ENCODE measurements at regions not wholly inside any gene's neighbourhood (a gene's known extent, or its start where the extent isn't known, plus 50 kb on each side); places are given as distances from the start of the nearest gene placed in this dataset.
"Not testable (repeated sequence)": the region's sequence is repeated elsewhere in the genome, so short reads cannot be mapped to it uniquely, and the experiment has no call there.

DNA sequence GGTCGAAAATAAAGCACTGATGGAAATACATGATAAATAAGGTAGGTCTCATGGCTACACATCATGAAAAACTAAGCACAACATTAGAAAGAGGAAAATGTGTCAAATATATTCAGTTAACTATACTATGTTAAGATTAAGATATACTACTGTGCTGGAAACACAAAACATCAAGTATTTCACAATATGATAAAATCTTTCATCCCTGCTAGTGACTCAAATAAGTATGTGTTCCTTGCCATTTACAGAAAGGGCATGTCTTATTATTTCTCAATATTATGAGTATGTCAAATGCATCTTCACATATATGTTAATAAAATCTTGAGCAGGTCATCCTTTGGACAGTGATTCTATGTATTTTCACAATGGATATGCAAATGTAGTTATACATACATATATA is 1260.1 kb upstream of the ADGRL2 start:
- DNase-seq = no peak

DNA sequence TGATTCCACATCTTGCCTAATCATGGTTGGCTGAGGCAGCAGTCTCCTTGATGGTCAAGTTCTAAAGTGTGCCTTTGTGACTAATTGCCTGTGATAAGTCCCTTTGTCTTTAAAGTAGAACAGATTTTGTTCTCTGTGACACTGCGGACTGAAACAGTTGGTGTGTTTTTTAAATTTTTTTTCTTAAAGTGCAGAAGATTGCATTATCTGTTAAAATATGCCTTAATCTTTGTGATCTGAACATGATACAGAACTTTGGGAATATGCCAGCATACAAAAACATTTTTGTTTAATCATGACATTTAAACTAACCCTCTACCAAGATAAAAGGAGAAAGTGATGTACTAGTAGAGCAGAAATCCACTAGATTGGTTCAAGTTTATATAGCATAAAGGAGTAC is 1260.6 kb upstream of the ADGRL2 start:
- DNase-seq = no peak

DNA sequence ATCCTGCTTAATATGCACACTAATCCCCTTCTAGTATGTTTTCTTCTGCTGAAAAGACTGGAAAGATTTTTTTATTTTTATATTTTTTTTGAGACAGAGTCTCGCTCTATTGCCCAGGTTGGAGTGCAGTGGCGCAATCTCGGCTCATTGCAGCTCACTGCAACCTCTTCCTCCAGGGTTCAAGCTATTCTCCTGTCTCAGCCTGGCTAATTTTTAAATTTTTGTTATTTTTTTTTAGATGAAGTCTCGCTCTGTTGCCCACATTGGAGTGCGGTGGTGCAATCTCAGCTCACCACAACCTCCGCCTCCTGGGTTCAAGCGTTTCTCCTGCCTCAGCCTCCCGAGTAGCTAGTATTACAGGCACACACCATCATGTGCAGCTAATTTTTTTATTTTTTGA is 1261.4 kb upstream of the ADGRL2 start:
- not testable (repeated sequence) for DNase-seq

DNA sequence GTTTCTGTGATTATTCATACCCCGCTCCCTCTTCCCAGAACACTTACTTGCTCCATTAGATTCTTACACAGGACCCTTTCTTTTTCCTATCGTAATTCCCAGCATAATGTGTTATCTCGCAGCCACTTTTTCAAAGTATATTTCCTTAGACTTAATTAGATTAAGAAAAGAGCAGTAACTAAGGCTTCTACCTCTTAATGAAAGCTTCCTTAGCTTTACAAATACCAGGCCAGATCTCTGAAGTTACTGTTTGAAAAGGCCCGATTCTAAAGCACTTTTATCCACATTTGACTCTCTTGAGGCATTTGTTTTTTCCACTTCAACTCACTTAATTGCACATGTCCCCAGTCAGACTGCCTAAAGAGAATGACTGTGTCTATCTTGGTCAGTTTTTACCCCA is 1264.3 kb upstream of the ADGRL2 start:
- no peak for DNase-seq

DNA sequence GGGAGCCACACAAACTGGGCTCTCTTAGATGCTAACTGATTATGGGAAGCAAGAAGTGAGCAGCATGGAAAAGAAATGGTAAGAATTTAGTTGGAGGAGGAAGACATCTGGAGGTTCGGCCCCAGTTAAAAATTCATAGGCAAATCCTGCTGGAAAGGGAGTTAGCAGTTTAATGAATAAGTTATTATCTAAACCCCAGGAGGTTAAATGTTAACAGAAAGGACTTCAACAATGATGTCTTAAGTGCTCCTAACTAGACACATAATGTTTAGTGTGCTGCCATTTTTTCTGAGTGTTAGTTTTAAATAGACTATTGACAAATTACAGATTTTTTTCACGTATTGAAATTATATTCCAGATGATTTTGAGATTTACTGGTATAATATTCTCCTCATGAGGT is 1265.3 kb upstream of the ADGRL2 start:
- DNase-seq = no peak

DNA sequence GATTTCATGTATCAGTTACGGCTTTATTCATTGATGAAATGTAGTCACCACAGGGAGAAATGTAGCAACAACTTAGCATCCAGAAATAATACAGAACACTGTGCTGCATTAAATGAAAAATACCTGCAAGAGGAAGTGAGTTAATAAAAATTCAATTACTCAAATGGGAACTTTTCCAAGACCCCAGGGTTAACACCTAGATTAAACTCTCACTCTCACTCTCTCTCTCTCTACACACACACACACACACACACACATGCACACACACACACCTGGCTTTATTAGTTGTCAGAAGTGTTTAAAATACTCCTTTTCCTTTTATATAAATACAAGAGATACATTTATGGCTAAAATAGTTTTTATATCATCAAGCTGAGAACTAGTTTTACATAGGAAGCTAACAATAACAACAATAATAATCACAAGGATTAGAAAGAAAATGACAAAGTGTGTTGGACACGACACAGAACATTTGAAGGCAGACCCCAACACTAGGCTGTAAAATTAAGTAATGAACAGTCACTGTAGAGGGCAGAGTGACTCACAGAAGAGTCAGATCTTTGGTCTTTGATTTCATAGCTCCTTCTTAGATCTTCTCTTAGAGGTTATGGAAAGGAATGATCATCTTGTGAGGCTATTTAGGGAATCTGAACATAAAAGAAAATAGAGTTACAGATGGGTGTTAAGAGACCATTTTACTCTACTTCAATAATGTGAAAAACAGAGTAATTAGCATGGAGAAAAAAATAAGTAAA is 1266.0 kb upstream of the ADGRL2 start:
- DNase-seq = no peak

DNA sequence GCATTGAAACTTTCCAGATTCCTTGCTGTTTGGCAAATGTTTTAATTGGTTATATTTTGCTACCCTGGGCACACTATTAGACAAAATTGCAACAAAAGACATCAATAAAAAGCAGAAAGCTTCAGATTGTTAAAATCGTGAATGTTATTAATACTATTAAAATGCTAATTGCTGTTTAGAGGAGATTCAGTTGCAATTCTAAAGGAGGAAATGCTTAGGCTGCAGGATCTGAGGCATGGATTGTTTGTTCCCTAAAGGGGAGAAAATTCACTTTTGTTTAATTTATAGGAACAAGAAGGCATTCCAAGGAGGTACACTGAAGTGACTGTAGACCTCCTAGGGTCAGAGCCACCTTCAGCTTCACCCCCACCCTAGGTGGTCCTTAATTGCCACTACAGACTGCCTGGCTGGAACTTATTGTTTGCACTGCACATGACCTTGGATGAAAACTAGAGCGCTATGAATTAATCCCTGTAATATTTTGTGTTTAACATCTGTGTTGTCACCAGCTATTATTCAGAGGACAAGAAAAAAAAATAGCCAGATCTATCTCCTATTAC is 1266.9 kb upstream of the ADGRL2 start:
- no peak for DNase-seq

DNA sequence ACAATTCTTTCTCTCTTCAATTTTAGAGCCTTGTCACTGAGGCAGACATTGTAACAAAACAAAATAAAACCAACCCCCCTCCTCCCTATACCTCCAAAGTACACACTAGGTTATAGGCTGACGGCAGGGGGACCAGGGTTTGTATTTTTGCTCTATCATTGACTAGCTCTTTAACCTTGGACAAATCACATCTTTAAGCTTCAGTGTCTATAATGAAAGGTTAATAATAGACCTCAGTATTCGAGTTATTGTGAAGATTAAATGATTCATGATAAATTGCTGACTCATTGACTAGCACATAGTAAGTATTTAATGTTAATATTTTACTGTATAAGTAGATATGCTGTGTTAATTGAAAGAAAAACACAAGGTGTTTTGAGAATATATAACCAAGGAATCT is 1267.6 kb upstream of the ADGRL2 start:
- DNase-seq = no peak

DNA sequence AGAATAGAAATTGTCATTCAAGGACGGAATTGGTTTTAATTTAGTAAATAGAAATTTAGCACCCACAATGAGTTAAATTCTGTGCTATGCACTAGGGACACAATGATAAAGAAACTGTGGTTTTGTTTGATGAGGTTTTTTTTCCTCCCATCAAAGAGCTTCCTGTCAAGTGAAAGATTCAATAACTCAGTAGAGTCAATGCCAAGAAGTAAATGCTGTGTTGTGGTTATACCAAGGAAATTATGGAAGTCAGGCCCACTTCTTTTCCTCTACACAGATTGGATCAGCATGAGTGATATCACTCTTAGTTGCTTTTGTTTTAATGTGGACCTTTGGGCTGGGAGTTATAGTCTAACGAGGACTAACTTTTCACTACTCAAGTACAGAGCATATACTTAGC is 1269.6 kb upstream of the ADGRL2 start:
- DNase-seq = no peak

- no peak for DNase-seq
These were observed 1271.2 kb upstream of the ADGRL2 start for GRCh38 chr1:80529546-80529945.

- no peak for DNase-seq
These were observed 1276.9 kb upstream of the ADGRL2 start for GRCh38 chr1:80523861-80524260.

- not testable (repeated sequence) for DNase-seq
These were observed 1277.7 kb upstream of the ADGRL2 start for GRCh38 chr1:80523071-80523470.

DNA sequence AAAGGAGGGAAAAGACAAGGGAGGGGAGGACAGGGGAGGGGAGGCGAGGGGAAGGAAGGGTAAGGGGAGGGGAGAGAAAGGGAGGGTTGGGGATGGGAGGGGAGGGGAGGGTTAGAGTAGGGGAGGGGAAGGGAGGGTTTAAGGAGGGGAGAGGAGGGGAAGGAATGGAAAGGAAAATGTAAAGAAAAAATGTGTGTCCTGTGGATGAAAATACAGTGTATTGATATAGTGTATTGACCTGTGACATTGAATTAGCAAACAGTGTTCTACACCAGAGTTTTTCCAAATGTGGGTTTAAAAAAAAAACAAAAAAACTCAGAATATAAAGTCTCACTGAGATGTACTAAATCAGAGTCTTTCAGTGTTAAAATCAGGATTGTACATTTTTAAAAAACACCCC is 1279.8 kb upstream of the ADGRL2 start:
- DNase-seq = no peak

GRCh38 chr1:80517062-80517461 is 1283.7 kb upstream of the ADGRL2 start:
- no peak for DNase-seq

- DNase-seq = no peak
These were observed 1290.7 kb upstream of the ADGRL2 start for GRCh38 chr1:80509965-80510522.

GRCh38 chr1:80506216-80506615 is 1294.5 kb upstream of the ADGRL2 start:
- no peak for DNase-seq

- no peak for DNase-seq
These were observed 1302.1 kb upstream of the ADGRL2 start for GRCh38 chr1:80498673-80499072.

- no peak for DNase-seq
These were observed 1304.9 kb upstream of the ADGRL2 start for GRCh38 chr1:80495806-80496205.

DNA sequence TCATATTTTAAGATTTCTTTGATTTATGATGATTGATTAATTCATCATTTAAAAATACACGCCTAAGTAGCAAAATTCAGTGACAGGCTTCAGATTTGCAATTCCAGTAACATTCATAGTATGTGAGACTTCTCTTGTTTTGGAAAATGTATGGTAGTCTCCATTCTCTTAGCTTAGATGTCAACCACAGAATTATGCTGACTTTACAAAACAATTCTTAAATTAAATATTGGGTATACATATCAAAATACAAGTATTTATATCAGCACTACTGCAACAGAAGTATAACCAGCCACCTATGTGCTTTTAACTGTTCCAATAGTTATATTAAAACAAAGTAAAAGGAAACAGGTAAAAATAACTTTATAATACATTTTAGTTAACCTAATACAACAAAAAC is 1328.6 kb upstream of the ADGRL2 start:
- no peak for DNase-seq

DNA sequence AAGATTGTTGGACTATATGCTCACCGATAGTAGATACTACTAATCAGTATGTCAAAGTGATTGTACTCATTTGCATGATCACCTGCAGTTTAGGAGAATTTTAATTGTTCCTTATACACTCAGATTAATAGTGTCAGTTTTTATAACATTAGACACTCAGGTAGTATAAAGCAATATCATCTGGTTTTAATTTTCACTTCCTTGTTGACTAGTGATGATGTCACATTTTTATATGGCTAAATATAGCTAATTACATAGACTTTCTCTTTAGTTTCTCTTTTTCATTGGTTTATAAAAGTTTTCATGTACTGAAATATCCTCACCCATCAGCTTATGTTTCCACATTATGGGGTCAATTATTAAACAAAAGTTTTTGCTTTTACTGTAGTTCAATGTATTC is 1332.4 kb upstream of the ADGRL2 start:
- no peak for DNase-seq

DNA sequence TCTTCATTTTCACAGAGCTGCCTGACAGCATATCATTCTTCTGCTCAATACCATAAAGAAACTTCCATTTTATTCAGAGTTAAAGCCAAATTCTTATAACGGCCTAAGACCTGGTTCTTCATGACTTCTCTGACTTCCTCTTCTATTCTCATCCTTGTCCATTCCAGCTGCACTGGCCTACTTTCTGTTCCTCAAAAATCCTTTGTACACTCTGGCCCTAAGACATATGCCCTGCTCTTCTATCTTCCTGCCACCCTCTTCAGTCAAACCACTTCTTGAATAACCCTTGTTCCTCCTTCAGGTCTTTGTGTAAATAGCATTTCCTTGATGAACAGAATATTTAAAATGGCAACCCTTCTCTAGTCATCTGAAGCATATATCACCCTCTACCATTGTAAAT is 1338.7 kb upstream of the ADGRL2 start:
- DNase-seq = no peak

- no peak for DNase-seq
These were observed 1343.3 kb upstream of the ADGRL2 start for GRCh38 chr1:80457409-80457808.

GRCh38 chr1:80453775-80454174 is 1347.0 kb upstream of the ADGRL2 start:
- DNase-seq = no peak

DNA sequence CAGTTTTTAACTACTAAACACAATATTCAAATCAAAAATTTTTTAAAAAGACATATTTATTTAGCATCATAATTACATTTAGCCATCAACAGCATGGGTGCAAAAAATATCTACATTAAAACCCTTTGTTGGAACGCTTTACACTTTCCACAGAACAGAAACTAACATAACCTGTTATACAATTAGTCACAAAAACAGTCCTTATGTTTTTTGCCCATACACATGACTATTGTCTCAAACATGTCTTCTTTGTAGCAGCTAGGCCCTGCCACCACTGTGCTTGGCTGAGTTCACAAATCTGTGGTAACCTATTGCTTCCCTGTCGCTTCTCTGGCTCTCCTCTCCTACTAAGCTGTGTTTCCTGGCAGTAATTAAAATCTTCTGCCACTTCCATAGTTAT is 1350.0 kb upstream of the ADGRL2 start:
- no peak for DNase-seq

GRCh38 chr1:80448081-80448480 is 1352.7 kb upstream of the ADGRL2 start:
- DNase-seq = no peak

Measured in bone marrow (tissue), 2 donors.